GM23248 (cell line): ENCODE measurements at regions not wholly inside any gene's neighbourhood (a gene's known extent, or its start where the extent isn't known, plus 50 kb on each side); places are given as distances from the start of the nearest gene placed in this dataset.

ENCODE experiments used
- DNase-seq: peaks from one replicate; pipeline ENCODE4 v3.0.0-alpha.2; 2015
- H2AFZ ChIP-seq: fragments of 200-600 bp; sonication (generic); 2 replicates; pipeline ENCODE4 v1.6.1; 2016; ENCODE audit warnings: antibody characterized with exemption
- H3F3A ChIP-seq: fragments of 200-600 bp; sonication (generic); 2 replicates; pipeline ENCODE4 v1.6.1; 2016; ENCODE audit warnings: mild to moderate bottlenecking, antibody characterized with exemption, mixed run types; ENCODE audit not compliant: insufficient read depth
- H3K27ac ChIP-seq: fragments of 200-600 bp; sonication (generic); 2 replicates; pipeline ENCODE4 v1.5.1; 2016; ENCODE audit warnings: mild to moderate bottlenecking
- H3K27me3 ChIP-seq: fragments of 200-600 bp; sonication (generic); replicated peaks from 2 replicates; pipeline ENCODE4 v1.6.1; 2016; ENCODE audit warnings: mild to moderate bottlenecking; ENCODE audit not compliant: insufficient read depth
- H3K36me3 ChIP-seq: fragments of 200-600 bp; sonication (generic); 2 replicates; pipeline ENCODE4 v1.6.1; 2016; ENCODE audit warnings: low read depth, mild to moderate bottlenecking
- H3K4me1 ChIP-seq: fragments of 200-600 bp; sonication (generic); 2 replicates; pipeline ENCODE4 v1.6.1; 2016; ENCODE audit warnings: mild to moderate bottlenecking; ENCODE audit not compliant: insufficient read depth
- H3K4me2 ChIP-seq: fragments of 200-600 bp; sonication (generic); one replicate; pipeline ENCODE4 v1.6.1; 2016; ENCODE audit warnings: mild to moderate bottlenecking; ENCODE audit not compliant: unreplicated experiment
- H3K4me3 ChIP-seq: fragments of 200-600 bp; sonication (generic); 2 replicates; pipeline ENCODE4 v1.5.1; 2016; ENCODE audit warnings: mild to moderate bottlenecking
- H3K79me2 ChIP-seq: fragments of 200-600 bp; sonication (generic); 2 replicates; pipeline ENCODE4 v1.6.1; 2016; ENCODE audit warnings: mild to moderate bottlenecking; ENCODE audit not compliant: insufficient read depth
- H3K9ac ChIP-seq: fragments of 200-600 bp; sonication (generic); 2 replicates; pipeline ENCODE4 v1.6.1; 2016; ENCODE audit warnings: mild to moderate bottlenecking
- H3K9me2 ChIP-seq: fragments of 200-600 bp; sonication (generic); 2 replicates; pipeline ENCODE4 v1.6.1; 2016; ENCODE audit warnings: mixed run types, mild to moderate bottlenecking, moderate library complexity; ENCODE audit not compliant: insufficient read depth
- H3K9me3 ChIP-seq: fragments of 200-600 bp; sonication (generic); one replicate; pipeline ENCODE4 v1.6.1; 2017; ENCODE audit warnings: low read depth
- H4K20me1 ChIP-seq: fragments of 200-600 bp; sonication (generic); 2 replicates; pipeline ENCODE4 v1.6.0; 2016; ENCODE audit not compliant: insufficient read depth
- EZH2 ChIP-seq: fragments of 200-600 bp; sonication (generic); IDR thresholded peaks from 2 replicates; pipeline ENCODE4 v1.6.1; 2018; ENCODE audit warnings: antibody characterized with exemption, mild to moderate bottlenecking; ENCODE audit not compliant: insufficient read depth, poor library complexity, severe bottlenecking
- EZH2phosphoT487 ChIP-seq: fragments of 200-600 bp; sonication (generic); IDR thresholded peaks from 2 replicates; pipeline ENCODE4 v1.6.1; 2018; ENCODE audit warnings: antibody characterized with exemption, moderate library complexity, mild to moderate bottlenecking, low read depth; ENCODE audit not compliant: insufficient read depth
- WGBS, 2 experiments: methylation state at CpG; one replicate each; pipeline ENCODE4 v1.1.6; 2015 to 2017; ENCODE audit warnings: low lambda C conversion rate in 2 of 2, low coverage in 1 of 2; ENCODE audit errors: missing lambda C conversion rate in 2 of 2; 5-methylcytosine and 5-hydroxymethylcytosine counted together
- in situ Hi-C: fragments of 300-500 bp; cut with MboI; formaldehyde crosslinking; loops from 2 replicates; pipeline ENCODE4 v1.15.0; 2020

GRCh38 chr7:121753944-121754343 lies 119.0 kb upstream of the PTPRZ1 start:
- Histone ChIP-seq H3K4me3 (no peak overlapping the region), H3K4me2 (no peak overlapping the region), H3K27me3 (peaks cover 5% of the 10 kb centered on the region; the same call in 1 of the 2 replicates), H3K9me2 (no peaks in the 10 kb centered on the region), H3K9ac (no peak overlapping the region), H3F3A (no peaks in the 10 kb centered on the region), H4K20me1 (no peaks in the 10 kb centered on the region), H2AFZ (no peak overlapping the region), H3K4me1 (no peaks in the 10 kb centered on the region), H3K9me3 (no peaks in the 10 kb centered on the region), H3K79me2 (no peaks in the 10 kb centered on the region), H3K27ac (no peak overlapping the region), H3K36me3 (no peaks in the 10 kb centered on the region)
- no peak for DNase-seq
- WGBS, 2 experiments: 55 to 60% methylated on average over 2 of the region's 2 CpGs
- no peak for TF ChIP-seq EZH2
- TF ChIP-seq EZH2phosphoT487: no peak
- in situ Hi-C loops: loop anchor here (10.0 kb wide), 1 partner anchor 241 kb away; no protein-coding TSS in a partner anchor

- DNase-seq: peak; percentile 46
- no peak for TF ChIP-seq EZH2phosphoT487
- TF ChIP-seq EZH2: no peak
- H3K9ac ChIP-seq: no peak overlapping the region
Observed at GRCh38 chr7:121752706-121753105, 120.3 kb upstream of the PTPRZ1 start.

GRCh38 chr7:121748546-121748945 lies 124.4 kb upstream of the PTPRZ1 start:
- Histone ChIP-seq H4K20me1 (no peaks in the 10 kb centered on the region), H3K4me2 (no peak overlapping the region), H3K4me3 (no peak overlapping the region), H3K9ac (no peak overlapping the region), H3F3A (no peaks in the 10 kb centered on the region), H3K9me2 (no peaks in the 10 kb centered on the region), H3K36me3 (no peaks in the 10 kb centered on the region), H3K4me1 (no peaks in the 10 kb centered on the region), H3K9me3 (no peaks in the 10 kb centered on the region), H2AFZ (no peak overlapping the region), H3K79me2 (no peaks in the 10 kb centered on the region), H3K27ac (no peak overlapping the region), H3K27me3 (no peaks in the 10 kb centered on the region; the same call in none of the 2 replicates)
- DNase-seq: no peak
- TF ChIP-seq EZH2phosphoT487 (no peak), EZH2 (no peak)
- in situ Hi-C loops: no loop called here
- 23 to 27% methylated on average over 1 of the region's 1 CpG for WGBS, 2 experiments

More at GRCh38 chr7:121752706-121753105, 120.3 kb upstream of the PTPRZ1 start:
- H2AFZ ChIP-seq: no peak overlapping the region
- H3K9me2 ChIP-seq: no peaks in the 10 kb centered on the region
- H4K20me1 ChIP-seq: no peaks in the 10 kb centered on the region
- WGBS, 2 experiments: 3 to 4% methylated on average over 4 of the region's 4 CpGs
- H3K4me3 ChIP-seq: no peak overlapping the region
- no peaks in the 10 kb centered on the region for H3K36me3 ChIP-seq
- no peaks in the 10 kb centered on the region for H3K4me1 ChIP-seq
- no peak overlapping the region for H3K4me2 ChIP-seq
- H3F3A ChIP-seq: no peaks in the 10 kb centered on the region
- H3K9me3 ChIP-seq: no peaks in the 10 kb centered on the region
- H3K27ac ChIP-seq: no peak overlapping the region
- no peaks in the 10 kb centered on the region for H3K79me2 ChIP-seq
- in situ Hi-C loops: loop anchor here (10.0 kb wide), 1 partner anchor 242 kb away; no protein-coding TSS in a partner anchor
- peaks cover 5% of the 10 kb centered on the region; the same call in 1 of the 2 replicates for H3K27me3 ChIP-seq

- H3K9me2 ChIP-seq: no peaks in the 10 kb centered on the region
- DNase-seq: no peak
- no peaks in the 10 kb centered on the region for H3K4me1 ChIP-seq
- H3F3A ChIP-seq: no peaks in the 10 kb centered on the region
- no peaks in the 10 kb centered on the region for H3K36me3 ChIP-seq
- no peak overlapping the region for H3K4me3 ChIP-seq
- H3K79me2 ChIP-seq: no peaks in the 10 kb centered on the region
- no peak overlapping the region for H3K4me2 ChIP-seq
- H3K9me3 ChIP-seq: no peaks in the 10 kb centered on the region
- H3K27ac ChIP-seq: no peak overlapping the region
- no peak overlapping the region for H3K9ac ChIP-seq
- 0 out of 2 replicates have a peak, but pooled peaks cover 5% of the 10 kb centered on the region for H4K20me1 ChIP-seq
- in situ Hi-C loops: no loop called here
- H2AFZ ChIP-seq: no peak overlapping the region
- 39 to 41% methylated on average over 1 of the region's 1 CpG for WGBS, 2 experiments
- H3K27me3 ChIP-seq: no peaks in the 10 kb centered on the region; the same call in none of the 2 replicates
- no peak for TF ChIP-seq EZH2
Observed at GRCh38 chr7:121745856-121746255, 127.1 kb upstream of the PTPRZ1 start.

GRCh38 chr7:121744877-121745276 lies 128.1 kb upstream of the PTPRZ1 start:
- no peaks in the 10 kb centered on the region for H3K79me2 ChIP-seq
- H2AFZ ChIP-seq: no peak overlapping the region
- no peak overlapping the region for H3K4me2 ChIP-seq
- no peak overlapping the region for H3K27ac ChIP-seq
- H3K9me3 ChIP-seq: no peaks in the 10 kb centered on the region
- no peaks in the 10 kb centered on the region for H3K4me1 ChIP-seq
- no peaks in the 10 kb centered on the region for H3K9me2 ChIP-seq
- WGBS, 2 experiments: 35 to 52% methylated on average over 2 of the region's 2 CpGs
- no peaks in the 10 kb centered on the region for H3F3A ChIP-seq
- DNase-seq: no peak
- no peaks in the 10 kb centered on the region for H3K36me3 ChIP-seq
- H3K9ac ChIP-seq: no peak overlapping the region
- no peaks in the 10 kb centered on the region; the same call in none of the 2 replicates for H3K27me3 ChIP-seq
- H3K4me3 ChIP-seq: no peak overlapping the region
- H4K20me1 ChIP-seq: 0 out of 2 replicates have a peak, but pooled peaks cover 5% of the 10 kb centered on the region
- in situ Hi-C loops: no loop called here
- no peak for TF ChIP-seq EZH2
- TF ChIP-seq EZH2phosphoT487: no peak
